GM23338 (cell line): ENCODE measurements at regions not wholly inside any gene's neighbourhood (a gene's known extent, or its start where the extent isn't known, plus 50 kb on each side); places are given as distances from the start of the nearest gene placed in this dataset.

Experiments used
- ATAC-seq: fragments of 200-7000 bp; cut with Tn5 transposase; 3 replicates; pipeline ENCODE4 v1.9.1; 2020
- DNase-seq: peaks from one replicate; pipeline ENCODE4 v3.0.0-alpha.2; 2015; ENCODE audit warnings: low spot score
- H2AFZ ChIP-seq: fragments of 200-600 bp; sonication (generic); 2 replicates; pipeline ENCODE4 v1.8.0; 2016; ENCODE audit warnings: antibody characterized with exemption, mild to moderate bottlenecking, moderate library complexity
- H3F3A ChIP-seq: fragments of 200-600 bp; sonication (generic); replicated peaks from 2 replicates; pipeline ENCODE4 v1.8.0; 2017; ENCODE audit warnings: antibody characterized with exemption, mixed run types, low read depth
- H3K27ac ChIP-seq: fragments of 200-600 bp; sonication (generic); 2 replicates; pipeline ENCODE4 v1.6.1; 2016; ENCODE audit warnings: low read depth
- H3K27me3 ChIP-seq: fragments of 200-600 bp; sonication (generic); 2 replicates; pipeline ENCODE4 v1.8.0; 2016; ENCODE audit warnings: mild to moderate bottlenecking, mixed run types, moderate library complexity; ENCODE audit not compliant: insufficient read depth
- H3K36me3 ChIP-seq: fragments of 200-600 bp; sonication (generic); 2 replicates; pipeline ENCODE4 v1.8.0; 2016; ENCODE audit warnings: mild to moderate bottlenecking; ENCODE audit not compliant: insufficient read depth
- H3K4me1 ChIP-seq: fragments of 200-600 bp; sonication (generic); 2 replicates; pipeline ENCODE4 v1.8.0; 2016; ENCODE audit warnings: mild to moderate bottlenecking, moderate library complexity; ENCODE audit not compliant: insufficient read depth
- H3K4me2 ChIP-seq: fragments of 200-600 bp; sonication (generic); 2 replicates; pipeline ENCODE4 v1.7.1; 2017; ENCODE audit warnings: mixed run types
- H3K4me3 ChIP-seq: fragments of 200-600 bp; sonication (generic); 2 replicates; pipeline ENCODE4 v1.6.1; 2016; ENCODE audit warnings: mixed run types
- H3K79me2 ChIP-seq: fragments of 200-600 bp; sonication (generic); replicated peaks from 2 replicates; pipeline ENCODE4 v1.8.0; 2017; ENCODE audit warnings: mild to moderate bottlenecking; ENCODE audit not compliant: insufficient read depth
- H3K9me2 ChIP-seq: fragments of 200-600 bp; sonication (generic); 2 replicates; pipeline ENCODE4 v1.8.0; 2017; ENCODE audit not compliant: insufficient read depth
- H4K20me1 ChIP-seq: fragments of 200-600 bp; sonication (generic); replicated peaks from 2 replicates; pipeline ENCODE4 v1.8.0; 2017; ENCODE audit warnings: mild to moderate bottlenecking; ENCODE audit not compliant: insufficient read depth
- H3K27ac Mint-ChIP-seq: 2 replicates; pipeline ENCODE4 v1.8.0; 2020; ENCODE audit warnings: inconsistent platforms, mild to moderate bottlenecking, moderate library complexity, mixed read lengths
- H3K27me3 Mint-ChIP-seq: 3 replicates; pipeline ENCODE4 v1.8.0; 2022; ENCODE audit warnings: low read depth, mild to moderate bottlenecking, moderate library complexity, mixed read lengths, inconsistent platforms; ENCODE audit not compliant: insufficient read depth, poor library complexity
- H3K36me3 Mint-ChIP-seq: 3 replicates; pipeline ENCODE4 v1.8.0; 2021; ENCODE audit warnings: low read depth, mild to moderate bottlenecking, inconsistent platforms, moderate library complexity, mixed read lengths
- H3K4me1 Mint-ChIP-seq: 3 replicates; pipeline ENCODE4 v1.8.0; 2020; ENCODE audit warnings: mild to moderate bottlenecking, inconsistent platforms, mixed read lengths
- H3K4me3 Mint-ChIP-seq: 3 replicates; pipeline ENCODE4 v1.8.0; 2021; ENCODE audit warnings: moderate library complexity, mild to moderate bottlenecking, inconsistent platforms, mixed read lengths
- H3K9me3 Mint-ChIP-seq: 3 replicates; pipeline ENCODE4 v1.8.0; 2020; ENCODE audit warnings: moderate library complexity, mild to moderate bottlenecking, inconsistent platforms, mixed read lengths
- CREB1 ChIP-seq: fragments of 250-450 bp; sonication (Bioruptor Pico); IDR thresholded peaks from 2 replicates; pipeline ENCODE4 v1.5.0; 2020; ENCODE audit warnings: low read depth, mild to moderate bottlenecking, moderate library complexity
- EZH2 ChIP-seq: fragments of 200-600 bp; sonication (generic); IDR thresholded peaks from one replicate; pipeline ENCODE4 v1.8.0; 2017; ENCODE audit warnings: antibody characterized with exemption, mild to moderate bottlenecking, low read depth; ENCODE audit not compliant: unreplicated experiment
- EZH2phosphoT487 ChIP-seq: fragments of 200-600 bp; sonication (generic); IDR thresholded peaks from one replicate; pipeline ENCODE4 v1.8.1; 2018; ENCODE audit warnings: antibody characterized with exemption; ENCODE audit not compliant: unreplicated experiment
- JUNB ChIP-seq: IDR thresholded peaks from one replicate; pipeline ENCODE4 v1.6.1; 2016; ENCODE audit warnings: antibody characterized with exemption; ENCODE audit not compliant: unreplicated experiment
- NANOG ChIP-seq: IDR thresholded peaks from 2 replicates; pipeline ENCODE4 v1.6.1; 2016; ENCODE audit warnings: antibody characterized with exemption, borderline replicate concordance
- POLR2AphosphoS5 ChIP-seq: IDR thresholded peaks from 2 replicates; pipeline ENCODE4 v1.6.1; 2016; ENCODE audit warnings: antibody characterized with exemption, low read depth
- STAT1 ChIP-seq: IDR thresholded peaks from one replicate; pipeline ENCODE4 v1.6.1; 2016; ENCODE audit warnings: antibody characterized with exemption; ENCODE audit not compliant: unreplicated experiment
- ZNF114 ChIP-seq: fragments of 250-450 bp; sonication (Bioruptor Pico); IDR thresholded peaks from 2 replicates; pipeline ENCODE4 v1.5.0; 2020; ENCODE audit warnings: mild to moderate bottlenecking, moderate library complexity
- ZNF331 ChIP-seq: fragments of 250-450 bp; sonication (Bioruptor Pico); IDR thresholded peaks from 2 replicates; pipeline ENCODE4 v1.5.0; 2020; ENCODE audit warnings: low read depth, mild to moderate bottlenecking, moderate library complexity
- TF ChIP-seq, protein P1 (sequence below): IDR thresholded peaks from 2 replicates; pipeline ENCODE4 v1.6.1; 2016; ENCODE audit warnings: antibody characterized with exemption
- TF ChIP-seq, protein P2 (sequence below): IDR thresholded peaks from one replicate; pipeline ENCODE4 v1.6.1; 2018; ENCODE audit warnings: antibody characterized with exemption; ENCODE audit not compliant: unreplicated experiment
- TF ChIP-seq, protein P3 (sequence below), 2 experiments: fragments of 200-600 bp in 1 of 2; sonication (generic) in 1 of 2; conservative IDR thresholded peaks; 2 replicates each; pipeline versions ENCODE4 v1.5.1 to v1.6.1; 2016 to 2017; ENCODE audit warnings: antibody characterized with exemption in 2 of 2, low read depth in 2 of 2, mild to moderate bottlenecking in 2 of 2, moderate library complexity in 1 of 2
- TF ChIP-seq, protein P4 (sequence below): fragments of 250-450 bp; sonication (Bioruptor Pico); IDR thresholded peaks from 2 replicates; pipeline ENCODE4 v1.5.0; 2020; ENCODE audit warnings: mild to moderate bottlenecking, moderate library complexity

DNA sequence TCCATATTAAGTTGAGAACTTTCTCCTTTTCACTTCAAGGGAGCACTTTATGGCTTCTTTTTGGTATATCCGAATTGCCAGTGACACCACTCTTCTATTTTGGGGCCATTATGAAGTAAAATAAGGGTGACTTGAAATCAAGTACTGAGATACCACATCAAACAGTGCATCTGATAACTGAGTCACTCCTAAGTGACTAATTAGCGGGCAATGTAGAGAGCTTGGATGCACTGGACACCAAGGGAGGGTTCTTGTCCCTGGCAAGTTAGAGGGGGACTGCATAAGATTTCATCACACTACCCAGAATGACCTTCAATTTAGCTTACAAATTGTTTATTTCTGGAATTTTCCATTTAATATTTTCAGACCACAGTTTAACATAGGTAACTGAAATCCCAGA, 813.9 kb upstream of the CDH10 start (continued):
- TF ChIP-seq, protein P1, sequence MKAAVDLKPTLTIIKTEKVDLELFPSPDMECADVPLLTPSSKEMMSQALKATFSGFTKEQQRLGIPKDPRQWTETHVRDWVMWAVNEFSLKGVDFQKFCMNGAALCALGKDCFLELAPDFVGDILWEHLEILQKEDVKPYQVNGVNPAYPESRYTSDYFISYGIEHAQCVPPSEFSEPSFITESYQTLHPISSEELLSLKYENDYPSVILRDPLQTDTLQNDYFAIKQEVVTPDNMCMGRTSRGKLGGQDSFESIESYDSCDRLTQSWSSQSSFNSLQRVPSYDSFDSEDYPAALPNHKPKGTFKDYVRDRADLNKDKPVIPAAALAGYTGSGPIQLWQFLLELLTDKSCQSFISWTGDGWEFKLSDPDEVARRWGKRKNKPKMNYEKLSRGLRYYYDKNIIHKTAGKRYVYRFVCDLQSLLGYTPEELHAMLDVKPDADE, result no peak
- TF ChIP-seq POLR2AphosphoS5, result no peak

DNA sequence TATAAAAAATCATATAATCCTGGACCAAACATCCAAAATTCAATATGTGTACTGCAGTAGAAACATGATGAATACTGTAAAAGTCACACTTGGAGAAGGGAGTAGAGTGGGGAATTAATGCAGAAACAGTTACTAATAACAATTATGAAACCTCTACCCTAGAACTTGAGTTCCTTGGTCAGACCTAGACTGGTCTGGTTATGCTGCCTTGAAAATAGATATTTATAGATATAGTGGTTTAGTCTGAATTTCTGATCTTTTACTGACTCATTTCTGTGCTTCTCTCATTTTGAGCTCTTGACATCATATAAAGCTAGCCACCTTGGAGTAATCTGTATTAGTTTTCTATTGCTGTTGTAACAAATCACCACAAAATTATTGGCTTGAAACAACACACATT, 808.7 kb upstream of the CDH10 start:
- Mint-ChIP-seq H3K4me1 (peaks cover 64% of the 10 kb centered on the region), H3K9me3 (no peaks in the 10 kb centered on the region), H3K36me3 (no peaks in the 10 kb centered on the region), H3K4me3 (no peak overlapping the region), H3K27ac (no peak overlapping the region), H3K27me3 (peaks cover 5% of the 10 kb centered on the region)
- no peaks in the 10 kb centered on the region for H3K9me2 ChIP-seq
- H3K4me1 ChIP-seq, result peaks cover 32% of the 10 kb centered on the region
- no peak for ATAC-seq
- no peaks in the 10 kb centered on the region for H3K79me2 ChIP-seq
- H3K4me2 ChIP-seq, result no peak overlapping the region
- H3K27ac ChIP-seq, result no peak overlapping the region
- H3K27me3 ChIP-seq, result no peaks in the 10 kb centered on the region
- H3K4me3 ChIP-seq, result no peak overlapping the region
- H3F3A ChIP-seq, result peaks cover 10% of the 10 kb centered on the region; the same call in 1 of the 2 replicates
- no peaks in the 10 kb centered on the region for H3K36me3 ChIP-seq
- no peak for DNase-seq
- H2AFZ ChIP-seq, result no peak overlapping the region
- no peaks in the 10 kb centered on the region for H4K20me1 ChIP-seq
- no peak for TF ChIP-seq JUNB
- TF ChIP-seq, protein P2, sequence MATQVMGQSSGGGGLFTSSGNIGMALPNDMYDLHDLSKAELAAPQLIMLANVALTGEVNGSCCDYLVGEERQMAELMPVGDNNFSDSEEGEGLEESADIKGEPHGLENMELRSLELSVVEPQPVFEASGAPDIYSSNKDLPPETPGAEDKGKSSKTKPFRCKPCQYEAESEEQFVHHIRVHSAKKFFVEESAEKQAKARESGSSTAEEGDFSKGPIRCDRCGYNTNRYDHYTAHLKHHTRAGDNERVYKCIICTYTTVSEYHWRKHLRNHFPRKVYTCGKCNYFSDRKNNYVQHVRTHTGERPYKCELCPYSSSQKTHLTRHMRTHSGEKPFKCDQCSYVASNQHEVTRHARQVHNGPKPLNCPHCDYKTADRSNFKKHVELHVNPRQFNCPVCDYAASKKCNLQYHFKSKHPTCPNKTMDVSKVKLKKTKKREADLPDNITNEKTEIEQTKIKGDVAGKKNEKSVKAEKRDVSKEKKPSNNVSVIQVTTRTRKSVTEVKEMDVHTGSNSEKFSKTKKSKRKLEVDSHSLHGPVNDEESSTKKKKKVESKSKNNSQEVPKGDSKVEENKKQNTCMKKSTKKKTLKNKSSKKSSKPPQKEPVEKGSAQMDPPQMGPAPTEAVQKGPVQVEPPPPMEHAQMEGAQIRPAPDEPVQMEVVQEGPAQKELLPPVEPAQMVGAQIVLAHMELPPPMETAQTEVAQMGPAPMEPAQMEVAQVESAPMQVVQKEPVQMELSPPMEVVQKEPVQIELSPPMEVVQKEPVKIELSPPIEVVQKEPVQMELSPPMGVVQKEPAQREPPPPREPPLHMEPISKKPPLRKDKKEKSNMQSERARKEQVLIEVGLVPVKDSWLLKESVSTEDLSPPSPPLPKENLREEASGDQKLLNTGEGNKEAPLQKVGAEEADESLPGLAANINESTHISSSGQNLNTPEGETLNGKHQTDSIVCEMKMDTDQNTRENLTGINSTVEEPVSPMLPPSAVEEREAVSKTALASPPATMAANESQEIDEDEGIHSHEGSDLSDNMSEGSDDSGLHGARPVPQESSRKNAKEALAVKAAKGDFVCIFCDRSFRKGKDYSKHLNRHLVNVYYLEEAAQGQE, result no peak
- no peak for TF ChIP-seq ZNF114 (CRISPR knock-in tag)
- TF ChIP-seq, protein P3, sequence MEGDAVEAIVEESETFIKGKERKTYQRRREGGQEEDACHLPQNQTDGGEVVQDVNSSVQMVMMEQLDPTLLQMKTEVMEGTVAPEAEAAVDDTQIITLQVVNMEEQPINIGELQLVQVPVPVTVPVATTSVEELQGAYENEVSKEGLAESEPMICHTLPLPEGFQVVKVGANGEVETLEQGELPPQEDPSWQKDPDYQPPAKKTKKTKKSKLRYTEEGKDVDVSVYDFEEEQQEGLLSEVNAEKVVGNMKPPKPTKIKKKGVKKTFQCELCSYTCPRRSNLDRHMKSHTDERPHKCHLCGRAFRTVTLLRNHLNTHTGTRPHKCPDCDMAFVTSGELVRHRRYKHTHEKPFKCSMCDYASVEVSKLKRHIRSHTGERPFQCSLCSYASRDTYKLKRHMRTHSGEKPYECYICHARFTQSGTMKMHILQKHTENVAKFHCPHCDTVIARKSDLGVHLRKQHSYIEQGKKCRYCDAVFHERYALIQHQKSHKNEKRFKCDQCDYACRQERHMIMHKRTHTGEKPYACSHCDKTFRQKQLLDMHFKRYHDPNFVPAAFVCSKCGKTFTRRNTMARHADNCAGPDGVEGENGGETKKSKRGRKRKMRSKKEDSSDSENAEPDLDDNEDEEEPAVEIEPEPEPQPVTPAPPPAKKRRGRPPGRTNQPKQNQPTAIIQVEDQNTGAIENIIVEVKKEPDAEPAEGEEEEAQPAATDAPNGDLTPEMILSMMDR (conservative IDR thresholded peaks at IDR 0.05; ENCODE audit: low read depth in 2 of 2), result no peak
- TF ChIP-seq NANOG, result no peak
- TF ChIP-seq, protein P4, sequence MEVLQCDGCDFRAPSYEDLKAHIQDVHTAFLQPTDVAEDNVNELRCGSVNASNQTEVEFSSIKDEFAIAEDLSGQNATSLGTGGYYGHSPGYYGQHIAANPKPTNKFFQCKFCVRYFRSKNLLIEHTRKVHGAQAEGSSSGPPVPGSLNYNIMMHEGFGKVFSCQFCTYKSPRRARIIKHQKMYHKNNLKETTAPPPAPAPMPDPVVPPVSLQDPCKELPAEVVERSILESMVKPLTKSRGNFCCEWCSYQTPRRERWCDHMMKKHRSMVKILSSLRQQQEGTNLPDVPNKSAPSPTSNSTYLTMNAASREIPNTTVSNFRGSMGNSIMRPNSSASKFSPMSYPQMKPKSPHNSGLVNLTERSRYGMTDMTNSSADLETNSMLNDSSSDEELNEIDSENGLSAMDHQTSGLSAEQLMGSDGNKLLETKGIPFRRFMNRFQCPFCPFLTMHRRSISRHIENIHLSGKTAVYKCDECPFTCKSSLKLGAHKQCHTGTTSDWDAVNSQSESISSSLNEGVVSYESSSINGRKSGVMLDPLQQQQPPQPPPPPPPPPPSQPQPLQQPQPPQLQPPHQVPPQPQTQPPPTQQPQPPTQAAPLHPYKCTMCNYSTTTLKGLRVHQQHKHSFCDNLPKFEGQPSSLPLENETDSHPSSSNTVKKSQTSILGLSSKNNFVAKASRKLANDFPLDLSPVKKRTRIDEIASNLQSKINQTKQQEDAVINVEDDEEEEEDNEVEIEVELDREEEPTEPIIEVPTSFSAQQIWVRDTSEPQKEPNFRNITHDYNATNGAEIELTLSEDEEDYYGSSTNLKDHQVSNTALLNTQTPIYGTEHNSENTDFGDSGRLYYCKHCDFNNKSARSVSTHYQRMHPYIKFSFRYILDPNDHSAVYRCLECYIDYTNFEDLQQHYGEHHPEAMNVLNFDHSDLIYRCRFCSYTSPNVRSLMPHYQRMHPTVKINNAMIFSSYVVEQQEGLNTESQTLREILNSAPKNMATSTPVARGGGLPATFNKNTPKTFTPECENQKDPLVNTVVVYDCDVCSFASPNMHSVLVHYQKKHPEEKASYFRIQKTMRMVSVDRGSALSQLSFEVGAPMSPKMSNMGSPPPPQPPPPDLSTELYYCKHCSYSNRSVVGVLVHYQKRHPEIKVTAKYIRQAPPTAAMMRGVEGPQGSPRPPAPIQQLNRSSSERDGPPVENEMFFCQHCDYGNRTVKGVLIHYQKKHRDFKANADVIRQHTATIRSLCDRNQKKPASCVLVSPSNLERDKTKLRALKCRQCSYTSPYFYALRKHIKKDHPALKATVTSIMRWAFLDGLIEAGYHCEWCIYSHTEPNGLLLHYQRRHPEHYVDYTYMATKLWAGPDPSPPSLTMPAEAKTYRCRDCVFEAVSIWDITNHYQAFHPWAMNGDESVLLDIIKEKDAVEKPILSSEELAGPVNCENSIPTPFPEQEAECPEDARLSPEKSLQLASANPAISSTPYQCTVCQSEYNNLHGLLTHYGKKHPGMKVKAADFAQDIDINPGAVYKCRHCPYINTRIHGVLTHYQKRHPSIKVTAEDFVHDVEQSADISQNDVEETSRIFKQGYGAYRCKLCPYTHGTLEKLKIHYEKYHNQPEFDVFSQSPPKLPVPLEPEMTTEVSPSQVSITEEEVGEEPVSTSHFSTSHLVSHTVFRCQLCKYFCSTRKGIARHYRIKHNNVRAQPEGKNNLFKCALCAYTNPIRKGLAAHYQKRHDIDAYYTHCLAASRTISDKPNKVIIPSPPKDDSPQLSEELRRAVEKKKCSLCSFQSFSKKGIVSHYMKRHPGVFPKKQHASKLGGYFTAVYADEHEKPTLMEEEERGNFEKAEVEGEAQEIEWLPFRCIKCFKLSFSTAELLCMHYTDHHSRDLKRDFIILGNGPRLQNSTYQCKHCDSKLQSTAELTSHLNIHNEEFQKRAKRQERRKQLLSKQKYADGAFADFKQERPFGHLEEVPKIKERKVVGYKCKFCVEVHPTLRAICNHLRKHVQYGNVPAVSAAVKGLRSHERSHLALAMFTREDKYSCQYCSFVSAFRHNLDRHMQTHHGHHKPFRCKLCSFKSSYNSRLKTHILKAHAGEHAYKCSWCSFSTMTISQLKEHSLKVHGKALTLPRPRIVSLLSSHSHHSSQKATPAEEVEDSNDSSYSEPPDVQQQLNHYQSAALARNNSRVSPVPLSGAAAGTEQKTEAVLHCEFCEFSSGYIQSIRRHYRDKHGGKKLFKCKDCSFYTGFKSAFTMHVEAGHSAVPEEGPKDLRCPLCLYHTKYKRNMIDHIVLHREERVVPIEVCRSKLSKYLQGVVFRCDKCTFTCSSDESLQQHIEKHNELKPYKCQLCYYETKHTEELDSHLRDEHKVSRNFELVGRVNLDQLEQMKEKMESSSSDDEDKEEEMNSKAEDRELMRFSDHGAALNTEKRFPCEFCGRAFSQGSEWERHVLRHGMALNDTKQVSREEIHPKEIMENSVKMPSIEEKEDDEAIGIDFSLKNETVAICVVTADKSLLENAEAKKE, result no peak
- TF ChIP-seq POLR2AphosphoS5, result no peak
- no peak for TF ChIP-seq CREB1 (CRISPR knock-in tag)
- no peak for TF ChIP-seq STAT1
- no peak for TF ChIP-seq EZH2phosphoT487
- TF ChIP-seq ZNF331, result no peak
- TF ChIP-seq EZH2, result no peak
